ENCODE measurements at regions not wholly inside any gene's neighbourhood (a gene's known extent, or its start where the extent isn't known, plus 50 kb on each side); places are given as distances from the start of the nearest gene placed in this dataset.

DNA sequence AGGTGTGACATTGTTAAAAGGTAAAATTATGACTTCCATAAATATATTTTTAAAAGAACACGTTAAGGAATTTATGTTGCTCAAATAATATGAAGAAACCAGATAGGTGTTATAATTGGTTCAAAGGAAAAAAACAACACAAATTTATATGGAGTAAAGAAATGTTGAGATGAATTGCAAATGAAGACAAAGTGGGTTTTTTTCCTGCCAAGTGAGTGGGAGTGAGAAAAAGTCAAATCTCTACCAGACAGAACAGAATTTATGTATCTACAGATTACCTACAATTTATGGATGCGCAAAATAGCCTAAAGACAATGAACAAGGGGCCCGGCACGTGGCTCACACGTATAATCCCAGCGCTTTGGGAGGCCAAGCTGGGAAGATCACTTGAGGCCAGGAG, 159.7 kb upstream of the SLC1A4 start:
- no peak for DNase-seq (ENCODE audit: low read depth)

- peak; percentile 98 for DNase-seq (ENCODE audit: low read depth)
These were observed 157.8 kb upstream of the SLC1A4 start for GRCh38 chr2:64831134-64831976.

DNA sequence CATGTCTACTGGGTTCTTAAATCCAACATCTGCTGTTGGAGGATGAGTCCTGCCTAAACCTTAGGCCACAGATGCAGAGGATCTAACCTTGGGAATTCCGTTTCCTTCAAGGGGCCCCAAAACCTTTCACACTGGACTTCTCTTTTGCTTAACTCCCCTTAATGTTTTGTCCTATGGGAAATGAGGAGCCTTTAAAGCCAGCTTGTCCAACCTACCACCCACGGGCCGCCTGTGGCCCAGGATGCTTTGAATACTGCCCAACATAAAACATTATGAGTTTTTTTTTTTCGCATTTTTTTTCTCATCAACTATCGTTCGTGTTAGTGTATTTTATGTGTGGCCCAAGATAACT, 157.2 kb upstream of the SLC1A4 start:
- no peak for DNase-seq (ENCODE audit: low read depth)

GRCh38 chr2:64832936-64833335, 156.3 kb upstream of the SLC1A4 start:
- no peak for DNase-seq (ENCODE audit: low read depth)

GRCh38 chr2:64836566-64836965, 152.6 kb upstream of the SLC1A4 start:
- DNase-seq (ENCODE audit: low read depth), result no peak

- peak; percentile 80 for DNase-seq (ENCODE audit: low read depth)
These were observed 152.0 kb upstream of the SLC1A4 start for GRCh38 chr2:64837116-64837731.

DNA sequence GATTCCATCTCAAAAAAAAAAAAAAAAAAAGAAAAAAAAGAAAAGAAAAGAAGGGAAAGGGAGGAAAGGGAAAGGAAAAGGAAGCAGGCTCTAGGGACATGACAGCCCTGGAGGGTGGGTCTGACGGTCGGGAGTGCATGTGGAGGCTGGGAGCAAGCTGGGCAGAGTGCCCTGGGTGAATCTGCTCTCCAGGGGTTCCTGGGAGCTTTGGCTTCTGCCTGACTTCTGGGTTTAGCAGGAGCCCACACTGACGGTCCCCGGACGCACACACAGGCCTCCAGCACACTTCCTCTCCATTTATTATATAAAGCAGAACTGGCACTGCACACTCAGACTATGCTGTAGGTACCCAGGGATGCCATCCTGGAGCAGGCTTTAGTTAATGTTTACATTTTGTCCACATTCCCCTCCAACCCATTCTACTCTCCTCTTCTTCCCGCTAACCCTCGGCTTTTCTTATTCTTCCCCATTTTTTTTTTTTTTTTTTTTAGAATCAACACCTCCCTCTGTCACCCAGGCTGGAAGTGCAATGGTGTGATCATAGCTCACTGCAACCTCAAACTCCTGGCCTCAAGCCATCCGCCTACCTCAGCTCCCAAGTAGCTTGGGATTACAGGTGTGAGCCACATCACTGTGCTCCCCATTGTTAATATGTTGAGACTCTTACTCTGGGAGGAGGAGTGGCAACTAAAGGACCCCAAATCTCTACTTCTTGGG, 151.1 kb upstream of the SLC1A4 start:
- no peak for DNase-seq (ENCODE audit: low read depth)

DNA sequence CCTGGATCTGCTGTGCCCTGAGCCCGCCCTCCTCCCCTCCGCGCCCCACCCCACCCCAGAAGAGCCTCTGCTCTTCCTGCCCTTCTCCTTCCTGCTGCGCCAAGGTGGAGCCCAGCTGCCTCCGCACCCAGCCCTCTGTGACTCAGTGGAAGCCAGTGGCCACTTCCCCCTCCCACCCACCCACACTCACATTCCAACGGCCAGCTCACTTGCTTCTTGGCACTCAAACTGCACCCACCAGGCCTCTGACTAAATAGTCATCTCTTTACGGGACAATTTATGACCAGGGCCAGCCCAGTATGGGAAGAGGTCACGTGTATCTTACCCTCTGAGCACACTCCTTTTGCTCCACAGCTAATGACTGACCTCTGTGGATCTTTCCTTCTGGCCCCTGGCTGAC, 150.4 kb upstream of the SLC1A4 start:
- DNase-seq (ENCODE audit: low read depth), result peak; percentile 97

DNA sequence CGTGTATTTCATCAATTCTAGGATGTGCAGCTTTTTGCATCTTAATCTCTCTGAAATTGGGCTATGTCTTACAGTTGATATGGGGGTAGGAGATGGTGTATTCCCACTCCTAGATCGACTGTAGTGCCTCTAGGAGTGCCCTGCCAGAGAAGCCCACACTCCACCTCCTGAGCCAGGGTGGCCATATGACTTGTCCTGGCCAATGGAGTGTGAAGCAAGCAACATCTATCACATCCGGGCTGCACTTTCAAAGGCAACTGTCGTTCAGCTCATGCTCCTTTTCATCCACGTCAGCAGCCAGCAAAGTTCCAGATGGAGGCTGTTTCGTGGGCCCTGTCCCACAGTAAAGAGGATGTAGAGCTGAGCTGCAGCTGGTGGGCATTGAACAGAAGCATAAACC, 149.4 kb upstream of the SLC1A4 start:
- no peak for DNase-seq (ENCODE audit: low read depth)

DNA sequence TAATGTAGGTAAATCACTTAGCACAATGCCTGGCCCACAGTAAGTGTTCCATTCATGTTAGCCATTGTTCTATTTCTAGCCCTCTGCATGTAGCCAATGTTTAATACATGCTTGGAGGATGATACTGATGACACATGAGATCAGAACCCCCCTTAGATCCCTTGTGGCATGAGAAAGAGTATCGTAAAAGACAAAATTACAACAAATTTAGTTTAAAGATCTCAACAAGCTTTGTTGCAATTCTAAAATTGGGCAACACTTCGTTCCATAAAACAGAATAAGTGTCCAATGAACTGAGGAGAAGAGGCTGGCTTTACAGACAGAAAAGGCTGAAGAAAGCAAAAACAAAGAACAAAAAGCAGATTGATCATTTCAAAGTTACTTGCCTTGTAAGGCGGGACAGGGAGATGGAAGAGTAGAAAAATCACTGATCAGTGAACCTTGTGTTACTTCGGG, 148.7 kb upstream of the SLC1A4 start:
- DNase-seq (ENCODE audit: low read depth), result peak; percentile 66

DNA sequence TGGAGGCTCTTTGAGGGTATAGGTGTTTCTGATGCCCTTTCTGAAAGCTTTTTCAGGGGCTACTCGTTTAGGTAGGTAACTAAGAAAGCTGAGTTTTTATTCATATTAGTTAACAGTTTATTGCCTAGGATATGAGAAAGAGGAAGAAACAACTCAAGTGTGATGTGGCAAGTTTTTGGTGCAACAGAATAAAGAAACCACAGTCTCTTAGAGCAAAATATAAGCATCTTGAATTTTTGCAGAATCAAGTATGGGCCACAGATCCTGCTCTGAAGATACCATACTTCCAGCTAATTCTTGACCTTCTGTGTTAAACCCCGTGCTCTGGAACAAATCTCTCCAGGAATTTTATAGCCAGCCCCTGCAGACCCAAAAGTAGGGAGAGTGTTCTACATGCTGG, 147.7 kb upstream of the SLC1A4 start:
- DNase-seq (ENCODE audit: low read depth), result no peak

DNA sequence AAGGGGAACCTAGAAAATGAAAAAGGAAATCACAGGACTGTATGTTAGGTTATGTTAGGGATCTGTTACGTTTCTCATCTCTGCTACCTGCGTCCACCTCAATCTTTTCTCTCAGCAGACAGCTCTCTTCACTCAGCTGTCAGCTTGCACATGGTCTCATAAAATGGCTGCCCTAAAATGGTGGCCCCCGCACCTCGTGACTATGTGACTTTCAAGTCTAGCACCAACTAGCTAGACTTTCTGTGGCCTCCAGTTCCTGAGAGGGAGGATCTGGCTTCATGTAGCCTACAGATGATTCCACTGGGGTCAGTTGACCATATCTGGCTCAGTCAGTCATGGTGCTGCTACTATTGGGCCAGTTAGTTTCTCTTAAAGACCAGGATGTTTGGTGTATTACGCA, 147.2 kb upstream of the SLC1A4 start:
- no peak for DNase-seq (ENCODE audit: low read depth)

DNA sequence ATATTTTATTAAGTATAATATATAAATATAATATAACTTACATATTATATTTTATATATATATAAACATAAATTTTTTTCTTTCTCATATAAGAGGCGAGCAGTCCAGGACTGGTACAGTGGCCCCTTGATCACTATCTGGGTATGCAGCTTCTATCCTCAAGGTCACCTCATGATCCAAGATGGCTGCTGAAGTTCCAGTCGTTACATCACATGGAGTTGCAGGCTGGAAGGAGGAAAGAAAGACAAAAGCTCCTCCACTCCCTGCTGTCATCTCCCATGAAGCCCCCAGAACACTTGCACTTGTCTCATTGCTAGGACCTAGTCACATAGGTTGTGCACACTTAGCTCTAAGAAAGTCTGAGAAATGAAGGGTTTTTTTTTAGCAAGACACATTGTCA, 145.1 kb upstream of the SLC1A4 start:
- no peak for DNase-seq (ENCODE audit: low read depth)

DNA sequence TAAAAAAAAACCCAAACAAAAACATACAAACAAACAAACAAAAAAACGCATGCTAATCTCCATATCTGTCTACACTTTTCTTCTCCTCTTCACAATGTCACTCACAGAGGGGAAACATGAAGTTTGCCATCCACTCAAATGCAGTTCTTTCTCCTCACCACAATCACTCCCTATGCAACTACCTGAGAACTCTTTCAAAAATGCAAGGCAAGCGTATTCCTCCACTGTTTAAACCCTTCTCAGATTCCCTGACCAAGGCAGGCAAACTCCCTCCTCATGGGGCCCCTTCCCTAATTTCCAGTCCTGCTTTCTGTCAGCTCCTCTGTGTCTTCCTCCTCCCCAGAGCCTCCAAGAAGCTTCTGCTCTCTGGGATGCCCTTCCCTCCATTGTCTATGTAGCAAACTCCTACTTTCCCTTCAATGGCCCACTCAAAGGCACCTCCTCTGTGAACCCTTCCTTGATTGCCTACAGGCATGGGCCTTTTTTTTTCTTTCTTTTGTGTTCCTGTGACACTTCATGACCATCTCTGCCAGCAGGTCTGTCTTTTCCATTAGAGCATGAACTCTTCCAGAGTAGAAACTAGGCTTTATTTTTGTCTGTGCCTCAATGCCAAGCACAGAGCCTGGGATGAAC, 143.8 kb upstream of the SLC1A4 start:
- no peak for DNase-seq (ENCODE audit: low read depth)

DNA sequence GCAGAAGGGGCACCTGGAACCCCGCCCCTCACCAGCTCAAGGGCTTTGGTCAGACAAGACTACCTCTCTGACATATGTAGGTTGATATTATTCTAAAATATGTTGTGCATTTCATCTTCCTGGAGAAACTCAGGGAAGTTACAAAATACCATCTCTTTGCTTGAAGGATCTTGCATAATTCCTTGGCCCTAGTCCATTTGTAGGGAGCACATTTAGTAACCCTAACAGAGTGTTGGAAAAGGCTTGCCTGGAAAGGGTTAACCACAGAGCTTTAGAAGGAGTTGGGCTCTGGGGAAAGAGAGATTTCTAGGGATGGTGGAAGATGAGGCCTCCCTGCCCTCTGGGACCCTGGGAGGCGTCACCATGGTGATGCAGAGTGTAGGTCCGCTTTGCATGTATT, 143.0 kb upstream of the SLC1A4 start:
- DNase-seq (ENCODE audit: low read depth), result no peak

- no peak for DNase-seq (ENCODE audit: low read depth)
These were observed 141.3 kb upstream of the SLC1A4 start for GRCh38 chr2:64847930-64848329.

DNA sequence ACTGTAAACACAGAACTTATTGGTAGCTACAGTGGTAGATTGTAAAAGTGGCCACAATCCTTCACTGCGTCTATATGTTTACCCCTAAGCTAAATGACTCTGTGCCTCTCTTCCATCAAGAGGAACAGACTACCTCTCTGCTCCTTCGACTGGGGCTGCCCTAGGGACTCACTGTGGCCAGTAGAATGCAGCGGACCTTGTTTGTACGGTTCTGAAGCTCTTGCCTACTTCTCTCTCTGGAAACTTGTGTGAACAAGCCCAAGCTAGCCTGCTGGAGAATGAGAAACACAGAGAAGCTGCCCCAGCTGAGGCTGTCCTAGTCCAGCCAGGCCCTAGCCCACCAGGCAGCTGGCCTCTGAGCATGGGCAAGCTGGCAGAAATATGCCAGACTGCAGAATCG, 140.8 kb upstream of the SLC1A4 start:
- DNase-seq (ENCODE audit: low read depth), result no peak

- DNase-seq (ENCODE audit: low read depth), result no peak
These were observed 140.3 kb upstream of the SLC1A4 start for GRCh38 chr2:64848945-64849344.

- no peak for DNase-seq (ENCODE audit: low read depth)
These were observed 138.6 kb upstream of the SLC1A4 start for GRCh38 chr2:64850642-64851041.

DNA sequence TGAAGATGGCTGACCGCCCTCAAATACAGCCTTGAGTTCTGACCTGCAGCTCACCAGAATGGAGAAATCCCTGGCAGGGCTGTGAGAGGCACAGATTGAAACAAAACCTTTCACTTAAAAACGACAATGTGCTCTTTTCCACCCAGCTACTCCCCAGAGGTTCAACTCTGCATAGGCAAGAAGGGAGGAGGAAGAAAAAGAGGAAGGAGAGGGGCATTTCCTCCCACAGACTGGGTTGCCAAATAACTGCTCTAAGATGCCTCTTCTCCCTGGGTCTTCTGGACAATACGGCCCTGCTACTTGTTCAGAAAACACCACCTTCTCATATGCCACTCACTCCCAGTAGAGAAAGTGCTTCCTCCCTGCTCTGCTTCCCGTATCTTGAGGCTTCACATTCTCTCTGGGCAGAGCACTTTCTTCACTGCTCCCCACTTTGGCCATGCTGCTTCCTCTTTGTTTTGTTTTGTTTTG, 136.4 kb upstream of the SLC1A4 start:
- no peak for DNase-seq (ENCODE audit: low read depth)

- no peak for DNase-seq (ENCODE audit: low read depth)
These were observed 135.9 kb upstream of the SLC1A4 start for GRCh38 chr2:64853306-64853705.

DNA sequence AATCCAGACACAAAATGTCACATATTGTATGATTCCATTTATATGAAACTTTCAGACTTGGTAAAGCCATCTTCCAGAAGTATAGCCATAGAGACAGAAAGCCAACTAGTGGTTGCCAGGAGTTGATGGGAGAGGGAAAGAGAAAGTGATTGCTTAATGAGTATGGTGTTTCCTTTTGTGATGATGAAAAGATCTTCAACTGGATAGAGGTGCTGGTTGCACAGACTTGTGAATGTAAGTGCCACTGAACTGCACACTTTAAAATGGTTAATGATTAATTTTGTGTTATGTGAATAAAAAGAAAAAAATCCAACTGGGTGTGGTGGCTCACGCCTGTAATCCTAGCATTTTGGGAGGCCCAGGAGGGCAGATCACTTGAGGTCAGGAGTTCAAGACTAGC, 135.3 kb upstream of the SLC1A4 start:
- no peak for DNase-seq (ENCODE audit: low read depth)

Data from stromal cell of bone marrow (primary cell).